DMS 273 treated with DMSO at 0.1 percent for 48 hours (cell line): ENCODE measurements at regions not wholly inside any gene's neighbourhood (a gene's known extent, or its start where the extent isn't known, plus 50 kb on each side); places are given as distances from the start of the nearest gene placed in this dataset.
"Not testable (repeated sequence)": the region's sequence is repeated elsewhere in the genome, so short reads cannot be mapped to it uniquely, and the experiment has no call there.

Experiments
- DNase-seq: peaks from one replicate; lab custom pipeline; 2025; lab: John Stamatoyannopoulos, UW

DNA sequence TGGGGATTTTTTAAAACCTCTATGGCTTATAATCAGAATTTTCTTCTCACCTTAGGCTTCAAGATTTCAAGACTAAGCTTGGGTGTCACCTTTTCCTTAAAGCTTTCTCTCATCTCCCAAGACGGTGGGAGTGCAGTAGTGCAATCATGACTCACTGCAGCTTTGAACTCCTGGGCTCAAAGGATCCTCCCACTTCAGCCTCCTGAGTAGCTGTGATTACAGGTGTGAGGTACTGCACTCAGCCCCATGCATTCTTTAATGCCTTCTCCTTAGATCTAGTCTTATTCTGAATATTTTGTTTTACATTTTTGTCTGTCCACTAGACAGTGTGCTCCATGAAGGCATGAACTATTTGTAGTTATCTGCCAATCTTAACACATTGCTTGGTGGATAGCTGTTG lies 55.7 kb upstream of the FAT3 start:
- no peak for DNase-seq

DNA sequence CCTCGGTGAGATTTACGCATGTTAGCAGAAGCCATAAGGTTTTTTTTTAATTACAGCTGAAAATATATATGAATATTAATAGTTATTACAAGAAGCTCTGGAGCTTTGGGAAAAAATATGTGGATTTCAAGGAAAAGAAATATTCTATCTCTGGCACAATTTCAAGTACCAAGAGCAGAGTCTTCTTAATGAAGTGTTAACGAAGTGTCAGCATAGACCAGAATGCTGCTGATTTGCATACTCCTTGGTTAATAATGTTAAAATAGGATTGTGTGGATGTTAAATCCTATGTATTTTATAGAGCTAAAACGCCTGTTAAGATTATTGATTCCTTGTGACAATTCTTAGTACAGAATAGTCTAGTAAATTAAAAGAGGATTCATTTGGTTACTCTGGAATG lies 57.0 kb upstream of the FAT3 start:
- DNase-seq = no peak

DNA sequence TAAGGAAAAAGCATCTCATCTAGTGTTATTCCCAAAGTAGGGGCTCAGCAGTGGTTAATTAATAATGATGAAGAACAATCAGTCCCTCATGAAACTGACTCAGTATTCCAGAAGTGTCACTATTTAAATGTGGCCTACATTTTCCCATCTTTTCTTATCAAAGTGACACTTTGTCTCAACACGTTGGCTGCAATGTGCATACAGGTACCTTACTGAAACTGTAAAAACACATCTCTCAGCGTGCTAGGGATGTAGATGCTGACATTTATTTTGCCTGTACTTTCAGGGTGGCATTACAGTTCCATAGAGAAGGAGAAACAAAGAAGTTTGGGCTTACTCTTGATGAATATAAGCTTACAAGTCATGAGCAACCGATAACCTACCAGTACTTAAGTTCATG lies 58.3 kb upstream of the FAT3 start:
- DNase-seq = no peak

GRCh38 chr11:92163879-92164278 lies 60.7 kb upstream of the FAT3 start:
- DNase-seq = no peak

DNA sequence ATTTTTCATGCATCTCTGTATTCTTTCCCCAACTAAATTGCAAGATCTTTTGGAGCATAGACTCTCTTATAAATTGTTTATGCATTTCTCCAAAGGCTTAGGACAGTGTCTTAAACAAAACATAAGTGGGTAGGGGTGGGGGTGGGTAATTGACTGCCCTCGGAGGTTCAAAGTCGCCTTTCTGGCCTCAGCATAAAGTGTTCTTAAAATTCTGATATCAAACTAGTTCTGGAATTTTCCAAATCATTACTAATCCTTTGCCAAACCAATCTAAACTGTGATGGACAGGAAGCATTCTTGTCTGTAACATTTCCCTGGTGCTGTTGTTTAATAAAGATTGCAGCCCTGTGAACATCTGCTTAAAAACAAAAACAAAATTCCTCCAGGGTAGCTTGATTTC lies 61.8 kb upstream of the FAT3 start:
- no peak for DNase-seq

- no peak for DNase-seq
Measured at GRCh38 chr11:92159931-92160330, 64.7 kb upstream of the FAT3 start.

GRCh38 chr11:92157390-92157789 lies 67.2 kb upstream of the FAT3 start:
- not testable (repeated sequence) for DNase-seq

GRCh38 chr11:92154611-92155010 lies 70.0 kb upstream of the FAT3 start:
- DNase-seq = no peak

DNA sequence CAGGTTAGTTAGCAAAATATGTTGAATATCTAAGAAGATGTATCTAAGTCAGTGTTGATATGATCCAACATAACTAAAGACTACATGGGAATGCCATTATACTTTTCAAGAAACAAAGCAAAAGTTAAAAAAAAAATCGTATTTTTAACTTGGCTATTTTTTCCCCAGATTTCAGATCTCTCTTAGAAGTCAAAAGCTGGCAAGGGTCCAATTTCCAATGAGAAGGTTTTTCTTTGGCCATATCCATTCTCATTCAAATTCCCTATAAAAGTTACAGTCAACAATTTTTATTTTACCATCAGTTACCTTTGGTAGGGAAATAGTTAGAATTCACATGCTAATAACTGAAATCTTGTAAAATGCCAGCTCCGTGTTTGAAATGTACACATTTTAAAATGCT lies 70.5 kb upstream of the FAT3 start:
- no peak for DNase-seq

- no peak for DNase-seq
Measured at GRCh38 chr11:92153542-92153941, 71.1 kb upstream of the FAT3 start.

GRCh38 chr11:92152245-92152644 lies 72.4 kb upstream of the FAT3 start:
- DNase-seq = no peak

GRCh38 chr11:92149996-92150395 lies 74.6 kb upstream of the FAT3 start:
- no peak for DNase-seq

GRCh38 chr11:92141725-92142124 lies 82.9 kb upstream of the FAT3 start:
- no peak for DNase-seq

DNA sequence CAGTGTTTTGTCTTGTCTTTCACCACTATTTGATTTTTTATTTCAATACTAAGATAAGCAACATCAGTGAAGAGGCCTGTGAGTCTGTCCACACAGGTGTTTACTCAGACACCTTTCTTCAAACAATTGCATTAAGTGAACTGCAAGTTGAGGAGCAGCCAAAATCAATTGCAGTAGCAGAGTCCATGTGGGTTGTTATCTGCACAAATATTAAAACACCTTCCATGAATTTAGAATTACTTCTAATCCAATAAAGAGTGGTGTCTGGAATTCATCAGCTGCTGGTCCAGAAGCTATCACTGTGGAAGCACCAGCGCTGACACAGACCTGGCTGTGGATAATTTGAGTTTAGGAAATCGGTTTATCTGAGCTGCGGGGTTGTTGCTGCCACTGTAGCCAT lies 83.5 kb upstream of the FAT3 start:
- DNase-seq = no peak

DNA sequence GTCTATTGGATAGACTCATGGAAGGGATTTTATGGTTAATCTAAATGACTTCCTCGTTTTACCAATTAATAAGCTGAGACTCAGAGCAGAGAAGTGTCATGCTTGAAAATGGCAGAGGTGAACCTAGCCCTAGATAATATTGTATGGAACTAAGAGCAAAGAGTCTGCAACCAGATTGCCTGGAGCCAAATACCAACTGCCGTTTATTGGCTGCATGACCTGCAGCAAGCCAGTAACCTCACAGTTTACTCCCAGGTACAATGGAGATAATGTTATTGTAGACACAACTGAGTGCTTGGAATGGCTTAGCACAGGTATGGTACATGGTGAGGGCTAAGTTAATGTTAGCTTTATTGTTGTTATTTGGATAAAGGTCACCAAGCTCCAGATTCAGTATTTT lies 84.6 kb upstream of the FAT3 start:
- DNase-seq = no peak

GRCh38 chr11:92138296-92138695 lies 86.3 kb upstream of the FAT3 start:
- no peak for DNase-seq

DNA sequence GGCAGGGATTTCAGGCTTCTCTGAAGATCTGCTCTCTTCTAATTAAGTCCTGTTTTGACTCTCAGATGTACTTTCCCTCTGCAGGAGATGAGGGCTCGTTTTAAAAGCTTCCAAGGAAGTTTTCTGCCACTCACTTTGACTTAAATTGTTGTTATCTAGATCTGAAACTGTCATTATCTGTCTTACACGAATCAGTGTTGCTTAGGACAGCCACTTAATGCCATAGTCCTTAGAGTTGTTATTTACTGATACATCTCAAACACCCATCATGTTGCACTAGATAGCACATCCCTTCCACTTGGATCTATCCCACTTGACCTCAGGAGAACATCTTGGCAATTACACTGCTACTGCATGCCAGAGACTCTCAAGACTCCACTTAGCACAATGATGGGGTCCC lies 86.9 kb upstream of the FAT3 start:
- no peak for DNase-seq

GRCh38 chr11:92136797-92137196 lies 87.8 kb upstream of the FAT3 start:
- no peak for DNase-seq

DNA sequence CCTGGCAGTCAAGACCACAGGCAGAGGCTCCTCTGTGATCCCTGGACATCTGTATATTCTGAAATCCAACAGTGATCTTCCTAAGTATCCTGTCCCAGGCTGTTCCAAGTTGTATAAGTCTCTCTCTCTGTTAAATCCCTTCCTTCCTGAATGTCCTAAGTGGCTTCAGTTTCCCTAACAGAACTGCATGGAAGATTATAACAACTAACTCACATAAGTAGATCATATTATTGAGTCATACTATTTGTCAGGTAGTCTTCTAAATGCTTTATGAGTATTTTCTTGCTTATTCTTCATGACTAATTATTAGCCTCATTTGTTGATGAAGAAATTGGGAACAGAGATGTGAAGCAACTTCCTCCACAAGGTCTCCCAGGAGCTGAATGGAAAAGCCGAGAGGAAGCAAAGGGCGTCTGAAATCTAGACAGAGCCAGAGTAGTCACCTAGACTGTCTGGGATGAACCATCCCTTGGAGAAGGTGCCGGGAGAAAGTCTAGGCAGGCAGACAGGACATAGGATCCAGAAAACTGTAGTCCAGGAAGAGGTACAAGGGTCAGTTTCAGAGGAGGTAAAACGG lies 93.2 kb upstream of the FAT3 start:
- no peak for DNase-seq

GRCh38 chr11:92130421-92130831 lies 94.2 kb upstream of the FAT3 start:
- no peak for DNase-seq

GRCh38 chr11:92129811-92130210 lies 94.8 kb upstream of the FAT3 start:
- no peak for DNase-seq

DNA sequence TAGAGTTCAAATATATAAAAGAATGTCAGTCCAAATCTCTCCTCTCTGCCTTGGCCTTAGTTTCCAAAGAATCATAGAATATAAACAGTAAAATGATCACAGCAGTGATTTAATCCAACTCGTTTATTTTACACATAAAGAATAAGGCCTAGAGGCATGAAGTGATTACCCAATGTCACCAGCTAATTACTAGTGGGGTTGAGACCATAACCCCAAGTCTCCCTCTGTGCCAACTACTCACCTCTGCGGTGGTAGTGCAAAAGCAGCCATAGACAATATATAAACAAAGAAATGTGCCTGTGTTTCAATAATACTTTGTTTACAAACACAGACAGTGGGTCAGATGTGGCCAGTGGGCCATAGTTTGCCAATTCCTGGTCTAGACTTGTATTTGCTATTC lies 96.6 kb upstream of the FAT3 start:
- no peak for DNase-seq

- DNase-seq = no peak
Measured at GRCh38 chr11:92125321-92125720, 99.3 kb upstream of the FAT3 start.

DNA sequence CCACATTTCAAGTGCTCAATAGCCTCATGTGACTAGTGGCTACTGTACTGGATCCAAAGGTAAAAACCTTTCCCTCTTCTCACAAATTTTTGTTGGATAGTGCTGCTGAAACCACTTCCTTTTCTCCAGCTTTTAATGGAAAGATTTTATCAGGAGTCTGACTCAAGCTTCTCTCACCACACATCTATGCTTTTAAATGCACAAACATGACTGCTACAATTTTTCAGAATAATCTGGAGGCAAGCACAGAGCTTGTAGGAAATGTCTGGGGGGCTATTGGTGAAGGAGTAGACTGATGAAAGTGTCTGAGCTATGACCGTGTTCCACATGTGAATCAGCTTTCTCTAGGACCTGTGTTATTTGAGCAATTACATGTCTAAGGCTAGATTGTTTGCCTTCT lies 101.1 kb upstream of the FAT3 start:
- DNase-seq = no peak

DNA sequence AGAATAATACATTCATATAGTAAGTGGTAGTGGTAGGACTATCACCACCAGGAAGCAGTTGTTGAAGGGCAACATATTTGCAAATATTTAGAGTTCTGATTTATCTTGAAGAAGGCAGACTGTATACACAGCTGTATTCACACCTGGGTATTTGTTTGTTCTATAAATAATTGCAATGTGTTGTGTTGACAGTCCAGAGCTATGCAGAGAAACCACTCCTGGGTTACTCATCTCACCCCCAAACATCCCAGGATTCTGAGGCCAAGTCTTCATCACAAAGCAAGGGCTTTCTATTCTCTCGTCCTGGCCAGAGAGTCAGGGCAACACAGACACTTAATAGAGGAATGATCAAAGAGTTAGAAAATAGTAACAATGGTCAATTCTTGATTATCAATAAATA lies 102.1 kb upstream of the FAT3 start:
- DNase-seq = no peak
